ENCODE measurements at regions not wholly inside any gene's neighbourhood (a gene's known extent, or its start where the extent isn't known, plus 50 kb on each side); places are given as distances from the start of the nearest gene placed in this dataset.

DNA sequence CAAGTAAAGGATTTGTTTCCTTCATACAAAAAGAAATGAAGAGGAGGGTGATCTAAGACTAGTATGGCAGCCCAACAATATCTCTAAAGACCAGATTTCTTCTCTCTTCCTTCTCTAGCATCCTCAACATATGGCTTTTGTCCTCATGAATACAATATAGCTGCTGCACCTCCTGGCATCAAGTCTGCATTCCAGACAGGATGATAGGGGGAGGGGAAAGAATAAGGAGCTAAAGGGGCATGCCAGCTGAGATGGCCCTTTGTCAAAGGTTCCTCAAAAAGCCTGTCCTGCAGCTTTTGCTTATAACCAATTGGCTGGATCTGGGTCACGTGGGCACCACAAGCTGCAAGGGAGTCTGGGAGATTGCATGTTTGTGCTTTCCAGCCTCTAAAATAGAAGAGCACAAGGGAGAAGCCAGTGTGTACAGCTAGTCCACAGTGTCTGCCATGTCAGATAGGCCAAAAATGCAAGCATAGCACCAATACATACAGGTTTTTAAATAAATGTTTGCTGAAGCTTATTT, 132.6 kb downstream of the BCOR start:
- no peaks in the 10 kb centered on the region for H3K27me3 ChIP-seq (ENCODE audit: control insufficient read depth, insufficient read depth, low read length)
- FAIRE-seq (no peak), DNase-seq (ENCODE audit: low read depth) (no peak)
- no peak for TF ChIP-seq CTCF (IDR thresholded peaks at IDR 0.05; ENCODE audit: insufficient read depth, low read length, severe bottlenecking)
- H3K36me3 ChIP-seq (ENCODE audit: control insufficient read depth, insufficient read depth, low read length): no peaks in the 10 kb centered on the region
- H3K4me3 ChIP-seq (ENCODE audit: low read depth, low read length): no peak overlapping the region

GRCh38 chrX:39966176-39966575, 131.6 kb downstream of the BCOR start:
- Histone ChIP-seq H3K4me3 (ENCODE audit: low read depth, low read length) (no peak overlapping the region), H3K36me3 (ENCODE audit: control insufficient read depth, insufficient read depth, low read length) (no peaks in the 10 kb centered on the region), H3K27me3 (ENCODE audit: control insufficient read depth, insufficient read depth, low read length) (no peaks in the 10 kb centered on the region)
- no peak for TF ChIP-seq CTCF (IDR thresholded peaks at IDR 0.05; ENCODE audit: insufficient read depth, low read length, severe bottlenecking)
- FAIRE-seq: no peak
- no peak for DNase-seq (ENCODE audit: low read depth)

GRCh38 chrX:39967348-39967747, 130.4 kb downstream of the BCOR start:
- peak; percentile 67 for DNase-seq (ENCODE audit: low read depth)
- no peak for FAIRE-seq

DNA sequence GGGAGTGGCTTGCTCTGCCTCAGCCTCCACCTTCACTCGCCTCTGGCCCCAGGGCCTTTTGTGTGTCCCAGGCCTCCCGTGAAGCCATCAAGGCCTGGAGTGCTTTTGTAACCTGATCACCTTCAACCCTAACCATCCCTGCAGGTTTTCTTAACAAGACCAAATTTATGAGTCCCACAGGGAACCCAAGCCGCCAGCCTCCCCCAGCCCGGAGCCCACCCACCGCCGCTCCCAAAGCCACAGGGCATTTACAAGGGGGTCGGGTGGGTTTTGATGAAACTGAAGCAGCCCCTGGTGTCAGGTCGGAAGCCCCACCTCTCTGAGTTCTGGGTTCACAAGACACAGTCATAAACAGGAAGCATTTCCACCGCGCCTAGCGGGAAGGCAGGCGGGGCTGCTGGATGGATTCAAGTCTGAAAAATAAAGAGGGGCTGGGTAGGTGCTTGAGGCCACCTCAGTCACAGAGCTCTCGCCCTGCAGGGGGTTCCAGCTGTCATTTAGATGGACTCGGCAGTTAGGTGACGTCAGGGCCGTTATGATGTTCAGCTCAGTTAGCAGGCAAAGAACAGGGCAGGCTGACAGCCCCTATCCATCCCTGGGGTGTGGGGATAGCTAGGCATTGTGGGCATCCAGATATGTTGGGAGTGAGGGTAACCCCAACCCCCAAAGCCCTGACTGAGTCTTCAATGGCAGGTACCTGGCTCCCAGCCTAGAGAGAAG, 128.5 kb downstream of the BCOR start:
- DNase-seq (ENCODE audit: low read depth) (no peak), FAIRE-seq (no peak)
- no peak for TF ChIP-seq CTCF (IDR thresholded peaks at IDR 0.05; ENCODE audit: insufficient read depth, low read length, severe bottlenecking)
- H3K4me3 ChIP-seq (ENCODE audit: low read depth, low read length): no peak overlapping the region
- no peaks in the 10 kb centered on the region for H3K36me3 ChIP-seq (ENCODE audit: control insufficient read depth, insufficient read depth, low read length)
- no peaks in the 10 kb centered on the region for H3K27me3 ChIP-seq (ENCODE audit: control insufficient read depth, insufficient read depth, low read length)

More at GRCh38 chrX:39967348-39967747, 130.4 kb downstream of the BCOR start:
- Histone ChIP-seq H3K27me3 (ENCODE audit: control insufficient read depth, insufficient read depth, low read length) (no peaks in the 10 kb centered on the region), H3K4me3 (ENCODE audit: low read depth, low read length) (no peak overlapping the region), H3K36me3 (ENCODE audit: control insufficient read depth, insufficient read depth, low read length) (no peaks in the 10 kb centered on the region)
- TF ChIP-seq CTCF (IDR thresholded peaks at IDR 0.05; ENCODE audit: insufficient read depth, low read length, severe bottlenecking): no peak

GRCh38 chrX:39969819-39970504, 127.8 kb downstream of the BCOR start:
- no peaks in the 10 kb centered on the region for H3K36me3 ChIP-seq (ENCODE audit: control insufficient read depth, insufficient read depth, low read length)
- no peak for TF ChIP-seq CTCF (IDR thresholded peaks at IDR 0.05; ENCODE audit: insufficient read depth, low read length, severe bottlenecking)
- FAIRE-seq (no peak), DNase-seq (ENCODE audit: low read depth) (no peak)
- H3K27me3 ChIP-seq (ENCODE audit: control insufficient read depth, insufficient read depth, low read length): no peaks in the 10 kb centered on the region
- H3K4me3 ChIP-seq (ENCODE audit: low read depth, low read length): no peak overlapping the region
